Brain microvascular endothelial cell (primary cell): ENCODE measurements at regions not wholly inside any gene's neighbourhood (a gene's known extent, or its start where the extent isn't known, plus 50 kb on each side); places are given as distances from the start of the nearest gene placed in this dataset.

Experiments
- DNase-seq: peaks from one replicate; pipeline ENCODE4 v3.0.0-alpha.2; 2020
- H3K27ac ChIP-seq: fragments of 250-450 bp; sonication (Bioruptor Pico); 2 replicates; pipeline ENCODE4 v1.5.1; 2020; ENCODE audit warnings: mild to moderate bottlenecking, moderate library complexity
- H3K27me3 ChIP-seq: fragments of 250-450 bp; sonication (Bioruptor Pico); replicated peaks from 2 replicates; pipeline ENCODE4 v1.5.1; 2020; ENCODE audit warnings: mild to moderate bottlenecking
- H3K36me3 ChIP-seq: fragments of 250-450 bp; sonication (Bioruptor Pico); replicated peaks from 2 replicates; pipeline ENCODE4 v1.5.1; 2020; ENCODE audit warnings: mild to moderate bottlenecking
- H3K4me3 ChIP-seq: 2 replicates; pipeline ENCODE4 v1.5.1; 2011; ENCODE audit warnings: low read depth, mild to moderate bottlenecking, control low read depth, low read length, moderate library complexity
- CTCF ChIP-seq: IDR thresholded peaks from 2 replicates; pipeline ENCODE4 v1.5.1; 2011; ENCODE audit warnings: low read depth, mild to moderate bottlenecking, moderate library complexity, low read length, control low read depth, inconsistent platforms; ENCODE audit errors: missing control alignments
- in situ Hi-C: cut with HindIII; loops from 2 replicates; pipeline ENCODE4 v1.10.0; 2017; ENCODE audit warnings: low sequenced_read_pairs, low pct_ligation_motif_present

- no peak for DNase-seq
- no peak overlapping the region for H3K4me3 ChIP-seq
- TF ChIP-seq CTCF: no peak
- no peaks in the 10 kb centered on the region for H3K36me3 ChIP-seq
- no peaks in the 10 kb centered on the region for H3K27me3 ChIP-seq
- in situ Hi-C loops: no loop called here
- no peak overlapping the region for H3K27ac ChIP-seq
These were observed 163.9 kb upstream of the ARID2 start for GRCh38 chr12:45565590-45565989.

- no peak for DNase-seq
- Histone ChIP-seq H3K36me3 (no peaks in the 10 kb centered on the region), H3K27me3 (no peaks in the 10 kb centered on the region), H3K4me3 (no peak overlapping the region), H3K27ac (no peak overlapping the region)
- in situ Hi-C loops: no loop called here
- TF ChIP-seq CTCF: no peak
These were observed 163.2 kb upstream of the ARID2 start for GRCh38 chr12:45566257-45566656.

- no peak overlapping the region for H3K4me3 ChIP-seq
- H3K27me3 ChIP-seq: no peaks in the 10 kb centered on the region
- H3K27ac ChIP-seq: no peak overlapping the region
- in situ Hi-C loops: no loop called here
- no peaks in the 10 kb centered on the region for H3K36me3 ChIP-seq
- no peak for DNase-seq
- no peak for TF ChIP-seq CTCF
These were observed 160.7 kb upstream of the ARID2 start for GRCh38 chr12:45568808-45569207.

GRCh38 chr12:45570501-45570900, 159.0 kb upstream of the ARID2 start:
- Histone ChIP-seq H3K27me3 (no peaks in the 10 kb centered on the region), H3K4me3 (no peak overlapping the region), H3K36me3 (no peaks in the 10 kb centered on the region), H3K27ac (no peak overlapping the region)
- no peak for DNase-seq
- TF ChIP-seq CTCF: no peak
- in situ Hi-C loops: no loop called here

- no peaks in the 10 kb centered on the region for H3K36me3 ChIP-seq
- H3K4me3 ChIP-seq: no peak overlapping the region
These were observed 157.4 kb upstream of the ARID2 start for GRCh38 chr12:45572114-45572513.

More at GRCh38 chr12:45572114-45572513, 157.4 kb upstream of the ARID2 start:
- Histone ChIP-seq H3K27ac (no peak overlapping the region), H3K27me3 (no peaks in the 10 kb centered on the region)
- no peak for DNase-seq
- no peak for TF ChIP-seq CTCF
- in situ Hi-C loops: no loop called here
